Esophagus squamous epithelium (tissue), 5 donors: ENCODE measurements at regions not wholly inside any gene's neighbourhood (a gene's known extent, or its start where the extent isn't known, plus 50 kb on each side); places are given as distances from the start of the nearest gene placed in this dataset.
A peak's percentile ranks its signal among the peaks of the same experiment; 100 is the strongest.

Source experiments
- DNase-seq: peaks from one replicate; lab custom pipeline; 2025; lab: John Stamatoyannopoulos, UW
- H3K27ac ChIP-seq, 4 donors: fragments of 200-600 bp; sonication (generic); one replicate each; pipeline ENCODE4 v1.5.1; 2016 to 2019; ENCODE audit warnings: mild to moderate bottlenecking in 1 of 4
- H3K27me3 ChIP-seq, 4 donors: fragments of 200-600 bp; sonication (generic); 1 replicate in 3 of 4; 2 replicates in 1 of 4; pipeline versions ENCODE4 v1.5.1 to v1.6.0; 2017 to 2021; ENCODE audit warnings: antibody characterized with exemption in 1 of 4
- H3K36me3 ChIP-seq, 3 donors: fragments of 200-600 bp; sonication (generic); one replicate each; pipeline ENCODE4 v1.5.1; 2016 to 2019
- H3K4me1 ChIP-seq, 3 donors: fragments of 200-600 bp; sonication (generic); one replicate each; pipeline ENCODE4 v1.5.1; 2017 to 2019
- H3K4me3 ChIP-seq, 4 donors: fragments of 200-600 bp; sonication (generic); 1 replicate in 3 of 4; 2 replicates in 1 of 4; pipeline ENCODE4 v1.5.1; 2016 to 2019; ENCODE audit warnings: mild to moderate bottlenecking in 2 of 4, moderate library complexity in 1 of 4
- H3K9me3 ChIP-seq, 3 donors: fragments of 200-600 bp; sonication (generic); one replicate each; pipeline ENCODE4 v1.5.1; 2016 to 2019
- CTCF ChIP-seq, 6 experiments: fragments of 450-650 bp in 4 of 6; fragments of 200-600 bp in 2 of 6; sonication (generic) in 2 of 6; IDR thresholded peaks; one replicate each; pipeline ENCODE4 v1.5.1; 2016 to 2019; ENCODE audit warnings: antibody characterized with exemption in 6 of 6, mild to moderate bottlenecking in 4 of 6, moderate library complexity in 4 of 6
- POLR2A ChIP-seq, 4 donors: fragments of 450-650 bp; IDR thresholded peaks; one replicate each; pipeline ENCODE4 v1.6.1; 2017; ENCODE audit warnings: antibody characterized with exemption in 4 of 4, mild to moderate bottlenecking in 4 of 4, moderate library complexity in 3 of 4
- WGBS, 2 donors: methylation state at CpG; one replicate each; pipeline ENCODE4 v1.1.5; 2018; 5-methylcytosine and 5-hydroxymethylcytosine counted together
- intact Hi-C: fragments of 100-400 bp; cut with DNase I; formaldehyde crosslinking; loops from one replicate; pipeline ENCODE4 v1.15.0; 2022
- donor health status: DM: yes; HTN: yes; CAD: no.

GRCh38 chr6:15969236-15969778, 159.6 kb upstream of the MYLIP start:
- 31 to 56% methylated on average over 3 of the region's 3 CpGs for WGBS, 2 donors
- TF ChIP-seq POLR2A (IDR thresholded peaks at IDR 0.05) = no peak
- no peak for TF ChIP-seq CTCF (IDR thresholded peaks at IDR 0.05)
- peaks cover 0 to 3% (median 0%) of the 10 kb centered on the region in 3 donors for H3K4me1 ChIP-seq
- H3K36me3 ChIP-seq = no peaks in the 10 kb centered on the region
- no peaks in the 10 kb centered on the region for H3K27me3 ChIP-seq
- intact Hi-C loops = no loop called here
- H3K4me3 ChIP-seq = no peak overlapping the region
- no peak for DNase-seq
- H3K9me3 ChIP-seq = peaks cover 0 to 11% (median 0%) of the 10 kb centered on the region in 3 donors
- peak overlapping the region in 3 of 4 donors; percentile 7 to 37 (median 25) for H3K27ac ChIP-seq

GRCh38 chr6:15968519-15968918, 160.4 kb upstream of the MYLIP start:
- WGBS, 2 donors = 59 to 67% methylated on average over 3 of the region's 3 CpGs
- Histone ChIP-seq H3K9me3 (peaks cover 0 to 7% (median 0%) of the 10 kb centered on the region in 3 donors), H3K27me3 (no peaks in the 10 kb centered on the region), H3K27ac (no peak overlapping the region), H3K36me3 (no peaks in the 10 kb centered on the region), H3K4me1 (peaks cover 0 to 3% (median 0%) of the 10 kb centered on the region in 3 donors), H3K4me3 (no peak overlapping the region)
- intact Hi-C loops = no loop called here
- no peak for DNase-seq
- no peak for TF ChIP-seq POLR2A (IDR thresholded peaks at IDR 0.05)

DNA sequence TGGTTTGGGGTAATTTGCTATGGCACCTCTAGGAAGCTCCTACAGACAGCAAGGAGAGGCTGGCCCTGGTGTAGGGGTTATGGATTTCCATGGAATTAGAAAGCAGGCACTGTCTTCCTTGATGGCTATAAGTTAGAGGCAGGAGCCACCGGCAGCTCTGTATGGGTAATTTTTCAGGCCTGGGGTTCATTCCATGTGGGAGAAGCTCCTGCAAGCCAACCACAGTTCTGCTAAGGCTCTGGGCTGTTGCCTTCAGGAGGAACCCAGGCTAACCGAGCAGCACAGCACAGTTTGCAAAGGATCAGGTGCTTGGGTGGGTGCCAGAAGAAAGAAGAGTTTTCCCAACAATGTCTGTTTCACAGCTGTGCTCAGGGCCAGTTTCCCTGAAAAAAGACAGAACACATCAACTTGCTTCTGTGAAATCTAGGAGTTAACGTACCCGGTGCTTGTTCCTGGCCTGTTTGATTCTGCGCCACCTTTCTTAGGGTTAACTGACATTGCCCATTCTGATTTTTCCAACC, 162.8 kb upstream of the MYLIP start:
- no peak for DNase-seq
- intact Hi-C loops = no loop called here
- TF ChIP-seq POLR2A (IDR thresholded peaks at IDR 0.05) = no peak
- no peak for TF ChIP-seq CTCF (IDR thresholded peaks at IDR 0.05)
- H3K27me3 ChIP-seq = no peaks in the 10 kb centered on the region
- 75 to 94% methylated on average over 3 to 4 of the region's 5 CpGs for WGBS, 2 donors
- no peak overlapping the region for H3K4me3 ChIP-seq
- H3K9me3 ChIP-seq = no peaks in the 10 kb centered on the region
- H3K36me3 ChIP-seq = no peaks in the 10 kb centered on the region
- H3K4me1 ChIP-seq = peaks cover 0 to 12% (median 5%) of the 10 kb centered on the region in 3 donors
- H3K27ac ChIP-seq = no peak overlapping the region

DNA sequence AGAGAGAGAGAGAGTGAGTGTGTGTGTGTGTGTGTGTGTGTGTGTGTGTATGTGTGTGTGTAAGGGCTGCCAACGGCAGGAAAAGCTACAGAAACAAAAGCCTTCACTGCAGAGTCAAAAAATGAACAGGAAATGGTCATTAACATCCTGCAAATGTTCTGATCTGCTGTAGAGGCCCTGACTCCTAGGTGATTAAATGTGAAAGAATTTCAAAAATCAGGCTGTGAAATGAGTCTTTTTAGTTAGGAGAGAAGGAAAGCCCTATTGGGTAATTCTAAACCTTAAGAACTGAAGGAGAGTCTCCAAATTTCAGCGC, 166.5 kb upstream of the MYLIP start:
- intact Hi-C loops = no loop called here
- no peak for TF ChIP-seq POLR2A (IDR thresholded peaks at IDR 0.05)
- TF ChIP-seq CTCF (IDR thresholded peaks at IDR 0.05) = no peak
- H3K27ac ChIP-seq = no peak overlapping the region
- H3K4me1 ChIP-seq = peaks cover 0 to 9% (median 5%) of the 10 kb centered on the region in 3 donors
- H3K36me3 ChIP-seq = no peaks in the 10 kb centered on the region
- no peak for DNase-seq
- H3K4me3 ChIP-seq = no peak overlapping the region
- H3K9me3 ChIP-seq = no peaks in the 10 kb centered on the region
- no peaks in the 10 kb centered on the region for H3K27me3 ChIP-seq
- 40 to 43% methylated on average over 2 of the region's 2 CpGs for WGBS, 2 donors

DNA sequence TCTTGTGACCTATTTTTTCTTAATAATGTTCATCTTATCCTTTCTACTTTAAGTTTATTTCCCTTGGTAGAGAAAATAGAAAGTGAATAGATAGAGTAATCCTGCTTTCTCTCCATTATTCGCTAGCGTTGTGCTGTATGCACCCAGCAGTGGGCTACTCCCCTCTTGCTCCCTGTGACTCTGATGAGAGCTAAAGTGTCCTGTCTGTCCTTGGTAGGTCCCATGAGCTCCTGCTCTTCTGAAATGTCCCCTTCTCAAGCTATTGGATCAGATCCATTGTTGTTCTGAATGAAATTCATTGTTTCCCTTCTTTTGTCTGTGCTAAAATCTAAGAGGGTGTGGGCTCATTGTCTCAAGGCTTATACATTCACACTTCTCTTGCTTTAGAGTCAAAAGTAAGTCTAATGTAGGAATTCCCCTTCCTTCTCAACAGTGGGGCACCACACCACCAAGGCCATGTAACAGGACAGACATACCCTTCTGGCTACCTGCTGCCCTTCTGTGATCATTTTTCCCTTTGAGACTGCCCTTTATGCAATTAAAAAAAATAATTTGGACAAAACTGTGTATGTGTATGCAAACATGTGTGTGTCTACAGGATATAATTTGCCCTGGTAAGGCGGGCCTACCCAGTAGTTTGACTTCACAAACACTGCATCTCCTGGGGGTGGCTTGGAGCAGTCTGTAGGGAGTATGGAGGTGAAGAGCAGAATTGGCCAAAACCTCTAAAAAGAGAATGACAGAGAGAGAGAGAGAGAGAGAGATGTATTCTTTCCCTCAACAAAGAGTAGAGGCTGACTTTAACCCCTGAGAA, 167.0 kb upstream of the MYLIP start:
- H3K4me3 ChIP-seq = no peak overlapping the region
- no peak for TF ChIP-seq POLR2A (IDR thresholded peaks at IDR 0.05)
- TF ChIP-seq CTCF (IDR thresholded peaks at IDR 0.05) = no peak
- intact Hi-C loops = no loop called here
- DNase-seq = no peak
- peaks cover 0 to 9% (median 5%) of the 10 kb centered on the region in 3 donors for H3K4me1 ChIP-seq
- H3K27ac ChIP-seq = no peak overlapping the region
- 88 to 96% methylated on average over 3 of the region's 3 CpGs for WGBS, 2 donors
- no peaks in the 10 kb centered on the region for H3K36me3 ChIP-seq
- no peaks in the 10 kb centered on the region for H3K9me3 ChIP-seq
- no peaks in the 10 kb centered on the region for H3K27me3 ChIP-seq
